ENCODE measurements at regions not wholly inside any gene's neighbourhood (a gene's known extent, or its start where the extent isn't known, plus 50 kb on each side); places are given as distances from the start of the nearest gene placed in this dataset.
A peak's percentile ranks its signal among the peaks of the same experiment; 100 is the strongest.

DNA sequence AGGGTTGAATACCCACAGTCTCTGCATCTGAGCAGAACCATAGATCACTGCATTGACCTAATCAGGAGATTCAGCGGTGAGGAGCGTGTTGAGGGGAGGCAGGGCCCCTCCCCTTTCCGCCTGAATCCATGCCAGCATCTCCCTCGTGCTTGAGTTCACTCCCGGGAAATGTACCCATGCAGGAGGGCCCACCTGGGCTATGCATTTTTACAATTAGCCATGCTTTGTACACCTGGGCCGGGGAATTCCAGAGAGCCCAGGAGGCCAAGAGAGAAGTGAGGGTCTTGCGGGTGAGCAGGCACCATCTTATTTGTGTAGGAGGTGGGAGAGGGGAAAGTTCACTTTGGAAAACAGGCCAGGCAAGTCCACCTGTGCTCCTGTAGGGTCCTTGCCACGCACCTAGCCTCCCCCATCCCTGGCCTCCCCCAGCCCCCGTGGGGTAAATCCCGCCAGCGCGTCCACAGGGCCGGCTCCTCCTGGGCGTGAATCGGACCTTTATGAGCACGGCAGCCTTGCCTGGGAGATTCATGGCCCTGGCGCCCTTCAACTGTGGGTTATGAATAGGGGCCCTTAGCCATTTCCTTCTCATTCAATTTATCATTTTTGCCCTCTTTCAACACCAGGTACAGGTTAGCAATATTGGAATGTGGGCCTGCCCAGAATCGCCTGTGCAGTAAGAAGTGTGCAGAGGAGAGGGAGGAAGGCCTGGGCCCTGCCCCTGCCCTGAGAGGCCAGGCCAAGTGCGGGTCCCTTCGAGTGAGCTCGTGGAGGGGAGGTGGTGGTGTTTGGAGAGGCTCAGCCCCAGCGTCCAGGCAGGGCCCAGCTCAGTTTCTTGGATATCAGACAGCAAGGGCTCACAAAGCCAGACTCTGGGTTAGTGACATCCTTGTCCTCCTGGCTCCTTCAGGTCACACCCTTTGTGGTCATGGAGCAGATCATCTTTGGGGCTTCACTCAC lies 84.4 kb upstream of the ACTRT2 start:
- 80% methylated on average over 22 of the region's 22 CpGs for WGBS
- no peak overlapping the region for H3K27ac ChIP-seq (ENCODE audit: low read length)
- no peaks in the 10 kb centered on the region for H3K9me3 ChIP-seq (ENCODE audit: control insufficient read depth, low read length)
- H3K4me1 ChIP-seq (ENCODE audit: control insufficient read depth, insufficient read depth, low read length) = no peaks in the 10 kb centered on the region
- DNase-seq (peak in 1 of 3 donors; percentile 38), ATAC-seq (no peak)
- intact Hi-C loops (cut with DNase I) = no loop called here
- H3K27me3 ChIP-seq (ENCODE audit: control insufficient read depth, insufficient read depth) = no peaks in the 10 kb centered on the region
- no peak overlapping the region for H3K4me3 ChIP-seq (ENCODE audit: low read length)

DNA sequence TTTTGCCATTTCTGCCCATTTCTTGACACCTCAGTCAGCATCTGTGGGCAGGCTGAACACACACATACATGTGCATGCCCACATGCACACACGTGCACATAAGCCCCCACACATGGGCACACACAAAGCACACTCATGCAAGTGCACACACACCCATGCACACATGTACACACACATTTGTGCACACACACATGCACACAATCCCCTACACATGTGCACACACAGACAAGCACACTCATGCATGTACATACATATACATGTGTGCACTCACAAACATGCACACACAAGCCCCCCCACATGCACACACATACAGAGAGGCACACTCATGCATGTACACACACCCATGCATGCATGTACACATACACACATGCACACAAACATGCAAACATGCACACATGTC lies 83.5 kb upstream of the ACTRT2 start:
- intact Hi-C loops (cut with DNase I) = no loop called here
- H3K27me3 ChIP-seq (ENCODE audit: control insufficient read depth, insufficient read depth) = no peaks in the 10 kb centered on the region
- DNase-seq = peak in 1 of 3 donors; percentile 19
- H3K4me3 ChIP-seq (ENCODE audit: low read length) = no peak overlapping the region
- no peaks in the 10 kb centered on the region for H3K4me1 ChIP-seq (ENCODE audit: control insufficient read depth, insufficient read depth, low read length)
- no peak overlapping the region for H3K27ac ChIP-seq (ENCODE audit: low read length)
- H3K9me3 ChIP-seq (ENCODE audit: control insufficient read depth, low read length) = no peaks in the 10 kb centered on the region
- ATAC-seq = no peak
- WGBS = 38% methylated on average over 1 of the region's 1 CpG

DNA sequence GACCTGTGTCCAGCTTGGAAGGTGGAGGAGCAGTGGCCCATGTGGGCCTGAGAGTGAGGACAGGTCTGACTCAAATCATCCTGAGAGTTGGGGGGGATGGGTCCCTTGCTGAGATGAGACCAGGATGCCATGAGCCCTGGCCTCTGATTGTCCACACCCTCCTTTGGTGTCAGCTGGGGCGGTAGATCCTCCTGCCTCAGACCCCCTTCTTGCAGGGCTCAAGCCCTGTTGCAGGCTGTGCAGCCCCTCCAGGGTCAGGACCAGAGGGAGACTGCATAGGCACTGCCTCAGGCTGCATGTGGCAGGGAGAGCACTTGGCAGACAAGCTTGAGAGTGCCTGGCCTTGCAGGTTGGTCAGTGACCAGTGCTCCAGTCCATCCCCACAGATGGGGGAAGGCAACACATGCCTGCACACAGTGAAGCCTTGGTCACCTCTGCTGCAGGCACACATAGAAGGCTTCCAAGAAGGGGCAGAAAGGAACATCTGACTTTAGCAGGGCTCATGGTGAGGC lies 82.2 kb upstream of the ACTRT2 start:
- H3K4me3 ChIP-seq (ENCODE audit: low read length) = no peak overlapping the region
- H3K27ac ChIP-seq (ENCODE audit: low read length) = no peak overlapping the region
- H3K4me1 ChIP-seq (ENCODE audit: control insufficient read depth, insufficient read depth, low read length) = no peaks in the 10 kb centered on the region
- DNase-seq = no peak
- no peaks in the 10 kb centered on the region for H3K27me3 ChIP-seq (ENCODE audit: control insufficient read depth, insufficient read depth)
- no peak for ATAC-seq
- intact Hi-C loops (cut with DNase I) = no loop called here
- no peaks in the 10 kb centered on the region for H3K9me3 ChIP-seq (ENCODE audit: control insufficient read depth, low read length)
- 83% methylated on average over 1 of the region's 1 CpG for WGBS

GRCh38 chr1:2940178-2940577 lies 81.1 kb upstream of the ACTRT2 start:
- intact Hi-C loops (cut with DNase I) = no loop called here
- ATAC-seq (no peak), DNase-seq (peak in 1 of 3 donors; percentile 16)
- no peak overlapping the region for H3K4me3 ChIP-seq (ENCODE audit: low read length)
- no peak overlapping the region for H3K27ac ChIP-seq (ENCODE audit: low read length)
- no peaks in the 10 kb centered on the region for H3K4me1 ChIP-seq (ENCODE audit: control insufficient read depth, insufficient read depth, low read length)
- 95% methylated on average over 4 of the region's 4 CpGs for WGBS
- H3K27me3 ChIP-seq (ENCODE audit: control insufficient read depth, insufficient read depth) = no peaks in the 10 kb centered on the region
- no peaks in the 10 kb centered on the region for H3K9me3 ChIP-seq (ENCODE audit: control insufficient read depth, low read length)

DNA sequence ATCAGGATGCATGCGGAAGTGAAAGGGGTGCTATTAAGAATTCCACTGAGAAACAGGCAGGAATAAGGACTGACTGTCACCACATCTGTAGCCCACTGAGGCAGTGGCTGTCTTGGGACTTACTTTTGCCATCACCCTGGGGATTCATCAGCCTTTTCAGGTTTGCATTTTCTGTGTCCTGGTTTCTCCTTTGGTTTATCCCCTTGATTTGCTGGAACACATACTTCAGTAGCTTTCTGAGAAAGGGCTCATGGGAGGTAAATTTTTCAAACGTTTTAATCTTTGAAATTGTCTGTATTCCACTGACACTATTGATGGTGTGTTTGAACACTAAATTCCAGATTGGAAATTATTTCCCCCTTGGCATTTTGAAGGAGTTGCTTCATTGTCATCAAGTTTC lies 80.2 kb upstream of the ACTRT2 start:
- H3K9me3 ChIP-seq (ENCODE audit: control insufficient read depth, low read length) = no peaks in the 10 kb centered on the region
- ATAC-seq (no peak), DNase-seq (no peak)
- 59% methylated on average over 2 of the region's 2 CpGs for WGBS
- intact Hi-C loops (cut with DNase I) = no loop called here
- no peak overlapping the region for H3K27ac ChIP-seq (ENCODE audit: low read length)
- H3K4me1 ChIP-seq (ENCODE audit: control insufficient read depth, insufficient read depth, low read length) = no peaks in the 10 kb centered on the region
- no peaks in the 10 kb centered on the region for H3K27me3 ChIP-seq (ENCODE audit: control insufficient read depth, insufficient read depth)
- H3K4me3 ChIP-seq (ENCODE audit: low read length) = no peak overlapping the region

GRCh38 chr1:2941907-2942306 lies 79.4 kb upstream of the ACTRT2 start:
- no peak for ATAC-seq
- Histone ChIP-seq H3K4me3 (ENCODE audit: low read length) (no peak overlapping the region), H3K9me3 (ENCODE audit: control insufficient read depth, low read length) (no peaks in the 10 kb centered on the region), H3K27me3 (ENCODE audit: control insufficient read depth, insufficient read depth) (no peaks in the 10 kb centered on the region), H3K27ac (ENCODE audit: low read length) (no peak overlapping the region), H3K4me1 (ENCODE audit: control insufficient read depth, insufficient read depth, low read length) (no peaks in the 10 kb centered on the region)
- WGBS = 88% methylated on average over 6 of the region's 6 CpGs
- intact Hi-C loops (cut with DNase I) = no loop called here
- DNase-seq = peak in 1 of 3 donors; percentile 33

GRCh38 chr1:2942410-2942809 lies 78.9 kb upstream of the ACTRT2 start:
- Histone ChIP-seq H3K27me3 (ENCODE audit: control insufficient read depth, insufficient read depth) (no peaks in the 10 kb centered on the region), H3K9me3 (ENCODE audit: control insufficient read depth, low read length) (no peaks in the 10 kb centered on the region), H3K4me3 (ENCODE audit: low read length) (no peak overlapping the region), H3K27ac (ENCODE audit: low read length) (no peak overlapping the region), H3K4me1 (ENCODE audit: control insufficient read depth, insufficient read depth, low read length) (no peaks in the 10 kb centered on the region)
- intact Hi-C loops (cut with DNase I) = no loop called here
- no peak for ATAC-seq
- 87% methylated on average over 5 of the region's 5 CpGs for whole genome bisulfite sequencing
- peak in 1 of 3 donors; percentile 40 for DNase-seq

DNA sequence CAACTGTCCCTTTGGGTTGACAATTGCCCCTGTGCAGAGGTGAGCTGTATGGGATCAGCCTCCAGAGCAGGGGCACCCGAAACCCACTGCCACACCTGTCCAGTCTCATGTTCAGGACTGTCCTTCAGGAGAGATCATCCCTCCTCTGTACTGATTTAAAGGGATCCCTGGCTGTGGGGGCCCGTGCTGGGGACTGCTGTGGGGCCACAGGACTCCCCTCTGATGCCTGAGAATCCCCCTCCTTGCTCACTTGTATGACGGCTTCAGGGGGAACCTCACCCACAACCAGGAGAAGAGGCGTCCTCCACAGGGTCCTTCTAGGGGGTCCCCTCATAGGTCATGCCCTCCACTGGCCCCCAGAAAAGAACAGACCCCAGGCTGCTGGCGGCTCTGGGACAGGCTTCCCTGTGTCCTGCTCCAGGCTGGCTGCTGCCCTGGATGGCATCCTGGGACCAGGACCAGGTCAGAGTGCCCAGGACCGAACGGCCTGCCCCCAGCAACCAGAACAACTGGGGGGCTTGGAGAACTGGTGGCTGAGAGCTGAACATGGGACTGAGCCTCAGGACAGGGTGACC lies 77.5 kb upstream of the ACTRT2 start:
- no peak for ATAC-seq
- H3K9me3 ChIP-seq (ENCODE audit: control insufficient read depth, low read length) = no peaks in the 10 kb centered on the region
- H3K4me3 ChIP-seq (ENCODE audit: low read length) = no peak overlapping the region
- intact Hi-C loops (cut with DNase I) = no loop called here
- no peaks in the 10 kb centered on the region for H3K27me3 ChIP-seq (ENCODE audit: control insufficient read depth, insufficient read depth)
- no peak overlapping the region for H3K27ac ChIP-seq (ENCODE audit: low read length)
- peak in 1 of 3 donors; percentile 24 for DNase-seq
- WGBS = 77% methylated on average over 7 of the region's 7 CpGs
- no peaks in the 10 kb centered on the region for H3K4me1 ChIP-seq (ENCODE audit: control insufficient read depth, insufficient read depth, low read length)

DNA sequence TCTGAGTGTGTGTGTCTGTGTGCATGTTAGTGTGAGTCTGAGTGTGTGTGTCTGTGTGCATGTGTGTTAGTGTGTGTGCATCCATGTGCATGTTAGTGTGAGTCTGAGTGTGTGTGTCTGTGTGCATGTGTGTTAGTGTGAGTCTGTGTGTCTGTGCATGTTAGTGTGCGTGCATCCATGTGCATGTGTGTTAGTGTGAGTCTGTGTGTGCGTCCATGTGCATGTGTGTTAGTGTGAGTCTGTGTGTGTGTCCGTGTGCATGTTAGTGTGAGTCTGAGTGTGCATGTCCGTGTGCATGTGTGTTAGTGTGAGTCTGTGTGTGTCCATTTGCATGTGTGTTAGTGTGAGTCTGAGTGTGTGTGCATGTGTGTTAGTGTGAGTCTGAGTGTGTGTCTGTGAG lies 76.6 kb upstream of the ACTRT2 start:
- no peak overlapping the region for H3K27ac ChIP-seq (ENCODE audit: low read length)
- WGBS = 80% methylated on average over 4 of the region's 4 CpGs
- H3K9me3 ChIP-seq (ENCODE audit: control insufficient read depth, low read length) = no peaks in the 10 kb centered on the region
- ATAC-seq (no peak), DNase-seq (no peak)
- no peaks in the 10 kb centered on the region for H3K27me3 ChIP-seq (ENCODE audit: control insufficient read depth, insufficient read depth)
- intact Hi-C loops (cut with DNase I) = no loop called here
- H3K4me1 ChIP-seq (ENCODE audit: control insufficient read depth, insufficient read depth, low read length) = no peaks in the 10 kb centered on the region
- no peak overlapping the region for H3K4me3 ChIP-seq (ENCODE audit: low read length)

GRCh38 chr1:2945821-2946231 lies 75.4 kb upstream of the ACTRT2 start:
- WGBS = 81% methylated on average over 13 of the region's 13 CpGs
- H3K4me3 ChIP-seq (ENCODE audit: low read length) = no peak overlapping the region
- H3K4me1 ChIP-seq (ENCODE audit: control insufficient read depth, insufficient read depth, low read length) = no peaks in the 10 kb centered on the region
- H3K9me3 ChIP-seq (ENCODE audit: control insufficient read depth, low read length) = no peaks in the 10 kb centered on the region
- H3K27ac ChIP-seq (ENCODE audit: low read length) = no peak overlapping the region
- H3K27me3 ChIP-seq (ENCODE audit: control insufficient read depth, insufficient read depth) = no peaks in the 10 kb centered on the region
- DNase-seq (peak in 1 of 3 donors; percentile 46), ATAC-seq (no peak)
- intact Hi-C loops (cut with DNase I) = no loop called here

DNA sequence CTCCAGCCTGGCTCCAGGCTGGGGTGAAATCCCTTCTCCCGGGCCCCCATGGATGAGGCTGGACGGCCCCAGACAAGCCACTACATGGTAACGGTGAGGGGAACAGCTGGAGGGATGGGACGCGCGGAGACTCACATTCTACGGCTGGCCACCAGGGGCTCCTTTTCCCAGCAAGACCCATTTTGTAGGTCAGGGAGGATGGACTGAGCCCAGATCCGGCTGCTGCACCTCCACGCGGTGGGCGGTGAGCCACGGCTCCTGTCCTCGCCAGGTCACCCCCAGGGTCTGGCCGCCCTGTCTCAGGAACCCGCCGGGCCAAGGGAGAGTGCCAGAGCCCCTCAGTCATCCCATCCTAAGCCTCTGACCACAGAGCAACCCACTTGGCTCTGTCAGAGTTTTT lies 75.0 kb upstream of the ACTRT2 start:
- no peaks in the 10 kb centered on the region for H3K4me1 ChIP-seq (ENCODE audit: control insufficient read depth, insufficient read depth, low read length)
- no peaks in the 10 kb centered on the region for H3K9me3 ChIP-seq (ENCODE audit: control insufficient read depth, low read length)
- H3K4me3 ChIP-seq (ENCODE audit: low read length) = no peak overlapping the region
- DNase-seq = peak in 1 of 3 donors; percentile 25
- 61% methylated on average over 16 of the region's 16 CpGs for WGBS
- no peaks in the 10 kb centered on the region for H3K27me3 ChIP-seq (ENCODE audit: control insufficient read depth, insufficient read depth)
- ATAC-seq = no peak
- intact Hi-C loops (cut with DNase I) = no loop called here
- H3K27ac ChIP-seq (ENCODE audit: low read length) = no peak overlapping the region

Data from right cardiac atrium (tissue), 5 donors.